K562 (cell line): ENCODE measurements at regions not wholly inside any gene's neighbourhood (a gene's known extent, or its start where the extent isn't known, plus 50 kb on each side); places are given as distances from the start of the nearest gene placed in this dataset.

Experiments
- ATAC-seq: fragments of 200-7000 bp; cut with Tn5 transposase; 3 replicates; pipeline ENCODE4 v1.9.1; 2020; ENCODE audit warnings: moderate library complexity
- BruUV-seq: library from RNA; stranded (reverse); fragments of 400-500 nt; replicated peaks from 2 replicates; lab custom pipeline; 2021; lab: Mats Ljungman, UMichigan
- CTCF ChIA-PET: fragments of 300-600 bp; formaldehyde crosslinking; extraction: SDS; loops from one replicate; lab custom pipeline; 2021; ENCODE audit warnings: low intra/inter-chr PET ratio; lab: Yijun Ruan, JAX
- POLR2A ChIA-PET: fragments of 300-600, 350-650 bp; sonication (Branson Sonifier 250); formaldehyde crosslinking; extraction: SDS; loops from one replicate; lab custom pipeline; 2021; ENCODE audit warnings: antibody characterized with exemption, inconsistent platforms; lab: Yijun Ruan, JAX
- DNase-seq, 4 experiments: peaks; one replicate each; pipeline versions ENCODE4 v3.0.0 to v3.0.0-alpha.2; 2011 to 2018; ENCODE audit warnings: low spot score in 3 of 4, mixed read lengths in 3 of 4; ENCODE audit errors: extremely low read depth in 1 of 4
- FAIRE-seq: peaks from 2 replicates; lab custom pipeline; 2011; peaks lifted over from hg19 to GRCh38; lab: Jason Lieb, UNC
- H2AFZ ChIP-seq: 2 replicates; pipeline ENCODE4 v1.6.0; 2011; ENCODE audit warnings: low read depth, low read length, control low read depth, inconsistent platforms
- H3K27ac ChIP-seq: fragments of 200-600 bp; 3 replicates; pipeline ENCODE4 v1.8.0; 2011; ENCODE audit warnings: low read depth, mild to moderate bottlenecking, control low read depth, inconsistent platforms, low read length, moderate library complexity, mixed read lengths; ENCODE audit errors: extremely low read depth
- H3K27me3 ChIP-seq, 2 experiments: fragments of 300-600 bp in 1 of 2; 2 replicates in 1 of 2; 3 replicates in 1 of 2; pipeline versions ENCODE4 v1.6.0 to v1.8.0; 2011; ENCODE audit warnings: inconsistent platforms in 2 of 2, low read length in 2 of 2, mild to moderate bottlenecking in 1 of 2, mixed read lengths in 1 of 2, moderate library complexity in 1 of 2; ENCODE audit not compliant: control insufficient read depth in 2 of 2, insufficient read depth in 2 of 2
- H3K36me3 ChIP-seq: fragments of 300-600 bp; 3 replicates; pipeline ENCODE4 v1.8.0; 2011; ENCODE audit warnings: mild to moderate bottlenecking, low read length, inconsistent platforms; ENCODE audit not compliant: control insufficient read depth, insufficient read depth
- H3K4me1 ChIP-seq, 2 experiments: fragments of 200-600 bp in 1 of 2; replicated peaks in 1 of 2; 2 replicates in 1 of 2; 3 replicates in 1 of 2; pipeline versions ENCODE4 v1.5.1 to v1.8.0; 2011; ENCODE audit warnings: inconsistent platforms in 2 of 2, low read length in 2 of 2, mild to moderate bottlenecking in 1 of 2, mixed read lengths in 1 of 2, moderate library complexity in 1 of 2; ENCODE audit not compliant: control insufficient read depth in 2 of 2, insufficient read depth in 2 of 2
- H3K4me2 ChIP-seq: 2 replicates; pipeline ENCODE4 v1.6.1; 2011; ENCODE audit warnings: low read length, control low read depth, inconsistent platforms, mixed read lengths; ENCODE audit not compliant: insufficient read depth
- H3K4me3 ChIP-seq: fragments of 200-600 bp; sonication (generic), shearing (Covaris generic); 2 replicates; pipeline ENCODE4 v1.5.1; 2016; ENCODE audit warnings: control low read depth, inconsistent platforms
- H3K79me2 ChIP-seq: fragments of 200-600 bp; 3 replicates; pipeline ENCODE4 v1.8.0; 2011; ENCODE audit warnings: low read length, inconsistent platforms; ENCODE audit not compliant: control insufficient read depth, insufficient read depth
- H3K9ac ChIP-seq, 2 experiments: 2 replicates each; pipeline versions ENCODE4 v1.6.0 to v1.6.1; 2011; ENCODE audit warnings: low read depth in 2 of 2, low read length in 2 of 2, control low read depth in 1 of 2, inconsistent platforms in 1 of 2, mild to moderate bottlenecking in 1 of 2, mixed read lengths in 1 of 2; ENCODE audit not compliant: insufficient read depth in 1 of 2
- H3K9me1 ChIP-seq: one replicate; pipeline ENCODE4 v1.6.0; 2011; ENCODE audit warnings: inconsistent platforms, mild to moderate bottlenecking, low read length, moderate library complexity; ENCODE audit not compliant: control insufficient read depth, insufficient read depth
- H3K9me3 ChIP-seq: replicated peaks from 2 replicates; pipeline ENCODE4 v1.5.1; 2011; ENCODE audit warnings: low read depth, low read length, inconsistent platforms; ENCODE audit not compliant: control insufficient read depth, insufficient read depth
- H4K20me1 ChIP-seq: replicated peaks from 2 replicates; pipeline ENCODE4 v1.6.1; 2011; ENCODE audit warnings: low read length, inconsistent platforms, mixed read lengths; ENCODE audit not compliant: control insufficient read depth, insufficient read depth
- CBX8 ChIP-seq: fragments of 200-600 bp; sonication (generic); IDR thresholded peaks from 2 replicates; pipeline ENCODE4 v1.6.1; 2012; ENCODE audit warnings: borderline replicate concordance, mixed run types, low read depth, mild to moderate bottlenecking, moderate library complexity, mixed read lengths, low read length, control low read depth, inconsistent platforms; ENCODE audit not compliant: poor library complexity, severe bottlenecking; ENCODE audit errors: extremely low read depth
- EHMT2 ChIP-seq: fragments of 450-650 bp; IDR thresholded peaks from 2 replicates; pipeline ENCODE4 v1.6.1; 2018; ENCODE audit warnings: antibody characterized with exemption
- ELF2 ChIP-seq: fragments of 250-450 bp; sonication (Bioruptor Pico); IDR thresholded peaks from 2 replicates; pipeline ENCODE4 v1.5.0; 2021; ENCODE audit warnings: mild to moderate bottlenecking
- FOXJ3 ChIP-seq: sonication (generic); formaldehyde crosslinking; IDR thresholded peaks from 2 replicates; pipeline ENCODE4 v1.4.0; 2020; ENCODE audit warnings: mild to moderate bottlenecking, missing genetic modification reagents
- KLF10 ChIP-seq: fragments of 250-450 bp; sonication (Bioruptor Pico); IDR thresholded peaks from 2 replicates; pipeline ENCODE4 v1.6.1; 2021; ENCODE audit warnings: matching md5 sums
- TAF15 ChIP-seq: fragments of 200-400 bp; formaldehyde crosslinking; IDR thresholded peaks from 2 replicates; pipeline ENCODE4 v1.6.1; 2017; ENCODE audit warnings: mild to moderate bottlenecking, low read depth, low read length, moderate library complexity
- ZNF24 ChIP-seq: fragments of 450-650 bp; IDR thresholded peaks from 2 replicates; pipeline ENCODE4 v1.6.1; 2016
- WGBS: fragments of 100-300 bp; shearing (Covaris generic); methylation state at CpG from one replicate; pipeline ENCODE4 v1.1.6; 2016; ENCODE audit warnings: low coverage, mixed read lengths; ENCODE audit not compliant: insufficient coverage; ENCODE audit errors: missing lambda C conversion rate; 5-methylcytosine and 5-hydroxymethylcytosine counted together
- in situ Hi-C: fragments of 300-500 bp; cut with MboI; formaldehyde crosslinking; loops from 4 replicates; pipeline ENCODE4 v1.15.0; 2018; ENCODE audit warnings: inconsistent platforms, mixed read lengths
- intact Hi-C: fragments of 100-400 bp; cut with micrococcal nuclease; formaldehyde crosslinking; loops from 2 replicates; pipeline ENCODE4 v1.14.2; 2022
- TF ChIP-seq, protein P1 (sequence below): sonication (generic); formaldehyde crosslinking; IDR thresholded peaks from 2 replicates; pipeline ENCODE4 v1.8.1; 2023; ENCODE audit warnings: missing genetic modification reagents, mild to moderate bottlenecking, borderline replicate concordance
- TF ChIP-seq, protein P2 (sequence below): fragments of 450-650 bp; formaldehyde crosslinking; IDR thresholded peaks from 2 replicates; pipeline ENCODE4 v1.4.0; 2020; ENCODE audit warnings: mild to moderate bottlenecking, moderate library complexity

DNA sequence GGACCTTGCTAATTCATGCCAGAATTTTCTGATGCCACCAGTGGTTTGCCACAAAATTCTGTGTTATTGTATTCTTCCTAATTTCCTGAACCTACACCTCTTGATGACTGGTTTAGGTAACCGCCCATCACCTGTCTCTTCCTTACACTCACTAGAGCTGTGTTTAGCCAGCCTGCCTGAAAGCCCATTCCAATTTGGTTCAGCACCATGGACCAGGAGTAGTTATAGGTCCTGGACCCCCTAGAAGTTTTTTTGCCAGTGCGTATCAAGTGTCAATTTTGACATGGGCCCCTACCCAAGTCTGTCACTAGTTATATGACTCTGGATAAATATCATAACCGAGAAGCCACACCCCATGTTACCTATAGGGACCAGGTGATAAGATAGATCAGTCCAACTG lies 94.0 kb upstream of the NAP1L1 start:
- Histone ChIP-seq H3K9me3 (no peaks in the 10 kb centered on the region), H3K27ac (no peak overlapping the region), H3K4me1 (peaks cover 3 to 20% of the 10 kb centered on the region in 2 experiments; a peak in 3 of 5 replicates), H3K9me1 (no peaks in the 10 kb centered on the region), H3K4me2 (no peak overlapping the region), H3K9ac (no peak overlapping the region), H3K27me3 (no peaks in the 10 kb centered on the region), H3K4me3 (no peak overlapping the region), H3K79me2 (no peaks in the 10 kb centered on the region), H2AFZ (no peak overlapping the region), H4K20me1 (no peaks in the 10 kb centered on the region), H3K36me3 (no peaks in the 10 kb centered on the region)
- POLR2A ChIA-PET: interaction anchor here (1.5 kb wide), 1 partner anchor 9 kb away, joined by 6 read pairs; no protein-coding TSS in a partner anchor
- 30% methylated on average over 3 of the region's 3 CpGs for WGBS
- no peak for DNase-seq
- in situ Hi-C loops (no loop called here), intact Hi-C loops (no loop called here)
- BruUV-seq: no TSS peak
- no peak for ATAC-seq
- no peak for FAIRE-seq
- CTCF ChIA-PET: no interaction called here
- TF ChIP-seq, protein P1, sequence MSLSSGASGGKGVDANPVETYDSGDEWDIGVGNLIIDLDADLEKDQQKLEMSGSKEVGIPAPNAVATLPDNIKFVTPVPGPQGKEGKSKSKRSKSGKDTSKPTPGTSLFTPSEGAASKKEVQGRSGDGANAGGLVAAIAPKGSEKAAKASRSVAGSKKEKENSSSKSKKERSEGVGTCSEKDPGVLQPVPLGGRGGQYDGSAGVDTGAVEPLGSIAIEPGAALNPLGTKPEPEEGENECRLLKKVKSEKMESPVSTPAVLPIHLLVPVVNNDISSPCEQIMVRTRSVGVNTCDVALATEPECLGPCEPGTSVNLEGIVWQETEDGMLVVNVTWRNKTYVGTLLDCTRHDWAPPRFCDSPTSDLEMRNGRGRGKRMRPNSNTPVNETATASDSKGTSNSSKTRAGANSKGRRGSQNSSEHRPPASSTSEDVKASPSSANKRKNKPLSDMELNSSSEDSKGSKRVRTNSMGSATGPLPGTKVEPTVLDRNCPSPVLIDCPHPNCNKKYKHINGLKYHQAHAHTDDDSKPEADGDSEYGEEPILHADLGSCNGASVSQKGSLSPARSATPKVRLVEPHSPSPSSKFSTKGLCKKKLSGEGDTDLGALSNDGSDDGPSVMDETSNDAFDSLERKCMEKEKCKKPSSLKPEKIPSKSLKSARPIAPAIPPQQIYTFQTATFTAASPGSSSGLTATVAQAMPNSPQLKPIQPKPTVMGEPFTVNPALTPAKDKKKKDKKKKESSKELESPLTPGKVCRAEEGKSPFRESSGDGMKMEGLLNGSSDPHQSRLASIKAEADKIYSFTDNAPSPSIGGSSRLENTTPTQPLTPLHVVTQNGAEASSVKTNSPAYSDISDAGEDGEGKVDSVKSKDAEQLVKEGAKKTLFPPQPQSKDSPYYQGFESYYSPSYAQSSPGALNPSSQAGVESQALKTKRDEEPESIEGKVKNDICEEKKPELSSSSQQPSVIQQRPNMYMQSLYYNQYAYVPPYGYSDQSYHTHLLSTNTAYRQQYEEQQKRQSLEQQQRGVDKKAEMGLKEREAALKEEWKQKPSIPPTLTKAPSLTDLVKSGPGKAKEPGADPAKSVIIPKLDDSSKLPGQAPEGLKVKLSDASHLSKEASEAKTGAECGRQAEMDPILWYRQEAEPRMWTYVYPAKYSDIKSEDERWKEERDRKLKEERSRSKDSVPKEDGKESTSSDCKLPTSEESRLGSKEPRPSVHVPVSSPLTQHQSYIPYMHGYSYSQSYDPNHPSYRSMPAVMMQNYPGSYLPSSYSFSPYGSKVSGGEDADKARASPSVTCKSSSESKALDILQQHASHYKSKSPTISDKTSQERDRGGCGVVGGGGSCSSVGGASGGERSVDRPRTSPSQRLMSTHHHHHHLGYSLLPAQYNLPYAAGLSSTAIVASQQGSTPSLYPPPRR: no peak
- TF ChIP-seq KLF10 (CRISPR knock-in tag) (no peak), ZNF24 (no peak), ELF2 (no peak), CBX8 (no peak), TAF15 (no peak), FOXJ3 (CRISPR knock-in tag) (no peak), EHMT2 (peak; percentile 40; the same call in 1 of the 2 replicates)
- TF ChIP-seq, protein P2, sequence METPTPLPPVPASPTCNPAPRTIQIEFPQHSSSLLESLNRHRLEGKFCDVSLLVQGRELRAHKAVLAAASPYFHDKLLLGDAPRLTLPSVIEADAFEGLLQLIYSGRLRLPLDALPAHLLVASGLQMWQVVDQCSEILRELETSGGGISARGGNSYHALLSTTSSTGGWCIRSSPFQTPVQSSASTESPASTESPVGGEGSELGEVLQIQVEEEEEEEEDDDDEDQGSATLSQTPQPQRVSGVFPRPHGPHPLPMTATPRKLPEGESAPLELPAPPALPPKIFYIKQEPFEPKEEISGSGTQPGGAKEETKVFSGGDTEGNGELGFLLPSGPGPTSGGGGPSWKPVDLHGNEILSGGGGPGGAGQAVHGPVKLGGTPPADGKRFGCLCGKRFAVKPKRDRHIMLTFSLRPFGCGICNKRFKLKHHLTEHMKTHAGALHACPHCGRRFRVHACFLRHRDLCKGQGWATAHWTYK (CRISPR knock-in tag): no peak
